SK-N-SH treated with all-trans-retinoic acid at 6 μM for 48 hours (cell line): ENCODE measurements at regions not wholly inside any gene's neighbourhood (a gene's known extent, or its start where the extent isn't known, plus 50 kb on each side); places are given as distances from the start of the nearest gene placed in this dataset.

Experiments used
- ARNTL ChIP-seq: fragments of 450-650 bp; formaldehyde crosslinking; IDR thresholded peaks from 2 replicates; pipeline ENCODE4 v1.5.0; 2020; ENCODE audit warnings: low read depth, mild to moderate bottlenecking, moderate library complexity, borderline replicate concordance
- ISL1 ChIP-seq: fragments of 250-450 bp; sonication (Bioruptor Pico); IDR thresholded peaks from 2 replicates; pipeline ENCODE4 v2.1.2; 2022; ENCODE audit warnings: mild to moderate bottlenecking, moderate library complexity
- RARB ChIP-seq: fragments of 250-450 bp; sonication (Bioruptor Pico); IDR thresholded peaks from 2 replicates; pipeline ENCODE4 v1.8.0; 2021; ENCODE audit warnings: mild to moderate bottlenecking, moderate library complexity
- SNAI2 ChIP-seq: fragments of 250-450 bp; sonication (Bioruptor Pico); IDR thresholded peaks from 2 replicates; pipeline ENCODE4 v1.5.0; 2020; ENCODE audit warnings: mild to moderate bottlenecking, moderate library complexity
- ZNF70 ChIP-seq: fragments of 450-650 bp; formaldehyde crosslinking; IDR thresholded peaks from 2 replicates; pipeline ENCODE4 v1.5.0; 2020; ENCODE audit warnings: mild to moderate bottlenecking, moderate library complexity
- ZNF8 ChIP-seq: fragments of 450-650 bp; formaldehyde crosslinking; IDR thresholded peaks from 2 replicates; pipeline ENCODE4 v1.5.0; 2020; ENCODE audit warnings: mild to moderate bottlenecking, moderate library complexity
- TF ChIP-seq, protein P1 (sequence below): fragments of 250-450 bp; sonication (Bioruptor Pico); IDR thresholded peaks from 2 replicates; pipeline ENCODE4 v1.8.0; 2021; ENCODE audit warnings: low read depth, mild to moderate bottlenecking, moderate library complexity, borderline replicate concordance

DNA sequence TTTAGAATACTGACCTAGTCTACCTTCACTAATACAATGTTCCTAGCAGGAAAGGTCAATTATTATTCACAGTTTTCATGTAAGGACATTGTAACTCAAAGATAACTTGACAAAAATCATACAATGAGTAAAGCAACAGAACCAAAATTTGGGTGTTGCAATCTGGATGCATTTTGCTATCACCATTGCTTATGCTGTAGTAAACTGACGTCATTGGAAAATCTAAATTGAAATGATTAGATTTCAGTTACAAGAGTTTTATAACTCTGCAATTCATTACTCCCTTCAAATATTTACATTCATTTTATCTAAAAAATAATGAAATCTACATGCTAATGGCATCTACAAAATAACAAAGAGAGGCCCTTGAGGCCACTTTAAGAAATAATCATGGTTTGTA, 147.0 kb downstream of the TENT5A start:
- TF ChIP-seq, protein P1, sequence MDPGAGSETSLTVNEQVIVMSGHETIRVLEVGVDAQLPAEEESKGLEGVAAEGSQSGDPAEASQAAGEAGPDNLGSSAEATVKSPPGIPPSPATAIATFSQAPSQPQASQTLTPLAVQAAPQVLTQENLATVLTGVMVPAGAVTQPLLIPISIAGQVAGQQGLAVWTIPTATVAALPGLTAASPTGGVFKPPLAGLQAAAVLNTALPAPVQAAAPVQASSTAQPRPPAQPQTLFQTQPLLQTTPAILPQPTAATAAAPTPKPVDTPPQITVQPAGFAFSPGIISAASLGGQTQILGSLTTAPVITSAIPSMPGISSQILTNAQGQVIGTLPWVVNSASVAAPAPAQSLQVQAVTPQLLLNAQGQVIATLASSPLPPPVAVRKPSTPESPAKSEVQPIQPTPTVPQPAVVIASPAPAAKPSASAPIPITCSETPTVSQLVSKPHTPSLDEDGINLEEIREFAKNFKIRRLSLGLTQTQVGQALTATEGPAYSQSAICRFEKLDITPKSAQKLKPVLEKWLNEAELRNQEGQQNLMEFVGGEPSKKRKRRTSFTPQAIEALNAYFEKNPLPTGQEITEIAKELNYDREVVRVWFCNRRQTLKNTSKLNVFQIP (CRISPR knock-in tag) = no peak
- no peak for TF ChIP-seq ISL1 (CRISPR knock-in tag)
- TF ChIP-seq ZNF8 (CRISPR knock-in tag) = no peak
- no peak for TF ChIP-seq SNAI2 (CRISPR knock-in tag)
- no peak for TF ChIP-seq ZNF70 (CRISPR knock-in tag)
- no peak for TF ChIP-seq RARB (CRISPR knock-in tag)
- no peak for TF ChIP-seq ARNTL
